ENCODE measurements at regions not wholly inside any gene's neighbourhood (a gene's known extent, or its start where the extent isn't known, plus 50 kb on each side); places are given as distances from the start of the nearest gene placed in this dataset.

GRCh38 chr10:59524348-59524747 is 162.0 kb upstream of the FAM13C start:
- Histone ChIP-seq H3F3A (ENCODE audit: insufficient read depth, low read length) (no peaks in the 10 kb centered on the region), H4K20me1 (ENCODE audit: insufficient read depth, low read length) (no peaks in the 10 kb centered on the region), H2AFZ (ENCODE audit: low read length) (no peak overlapping the region), H3K9me3 (replicated peaks; ENCODE audit: insufficient read depth, low read length) (no peaks in the 10 kb centered on the region), H3K4me1 (ENCODE audit: low read length) (no peaks in the 10 kb centered on the region), H3K79me2 (ENCODE audit: low read length) (no peaks in the 10 kb centered on the region), H3K27ac (ENCODE audit: low read length) (no peak overlapping the region), H3K27me3 (replicated peaks; ENCODE audit: insufficient read depth, low read length) (no peaks in the 10 kb centered on the region), H3K9ac (ENCODE audit: low read length) (no peak overlapping the region), H3K9me2 (replicated peaks; ENCODE audit: insufficient read depth, low read length) (no peaks in the 10 kb centered on the region), H3K36me3 (replicated peaks; ENCODE audit: insufficient read depth, low read length) (no peaks in the 10 kb centered on the region), H3K4me2 (ENCODE audit: low read depth, low read length) (no peak overlapping the region), H3K4me3 (ENCODE audit: low read length) (no peak overlapping the region)
- no peak for TF ChIP-seq EZH2phosphoT487 (IDR thresholded peaks at IDR 0.05; ENCODE audit: low read length)
- no peak for TF ChIP-seq EZH2 (optimal IDR thresholded peaks at IDR 0.05; ENCODE audit: low read depth, low read length)
- TF ChIP-seq CTCF (IDR thresholded peaks at IDR 0.05; ENCODE audit: low read length): no peak
- no peak for DNase-seq

GRCh38 chr10:59523851-59524250 is 161.5 kb upstream of the FAM13C start:
- Histone ChIP-seq H3K9me2 (replicated peaks; ENCODE audit: insufficient read depth, low read length) (no peaks in the 10 kb centered on the region), H4K20me1 (ENCODE audit: insufficient read depth, low read length) (no peaks in the 10 kb centered on the region), H3K4me3 (ENCODE audit: low read length) (no peak overlapping the region), H3K27me3 (replicated peaks; ENCODE audit: insufficient read depth, low read length) (no peaks in the 10 kb centered on the region), H3K36me3 (replicated peaks; ENCODE audit: insufficient read depth, low read length) (no peaks in the 10 kb centered on the region), H3K9me3 (replicated peaks; ENCODE audit: insufficient read depth, low read length) (no peaks in the 10 kb centered on the region), H3K4me2 (ENCODE audit: low read depth, low read length) (no peak overlapping the region), H3K79me2 (ENCODE audit: low read length) (no peaks in the 10 kb centered on the region), H3F3A (ENCODE audit: insufficient read depth, low read length) (no peaks in the 10 kb centered on the region), H2AFZ (ENCODE audit: low read length) (no peak overlapping the region), H3K27ac (ENCODE audit: low read length) (no peak overlapping the region), H3K9ac (ENCODE audit: low read length) (no peak overlapping the region), H3K4me1 (ENCODE audit: low read length) (no peaks in the 10 kb centered on the region)
- DNase-seq: no peak
- TF ChIP-seq CTCF (IDR thresholded peaks at IDR 0.05; ENCODE audit: low read length) (no peak), EZH2 (optimal IDR thresholded peaks at IDR 0.05; ENCODE audit: low read depth, low read length) (no peak), EZH2phosphoT487 (IDR thresholded peaks at IDR 0.05; ENCODE audit: low read length) (no peak)

- Histone ChIP-seq H3K36me3 (replicated peaks; ENCODE audit: insufficient read depth, low read length) (no peaks in the 10 kb centered on the region), H3K9ac (ENCODE audit: low read length) (no peak overlapping the region), H3K9me3 (replicated peaks; ENCODE audit: insufficient read depth, low read length) (no peaks in the 10 kb centered on the region), H3K9me2 (replicated peaks; ENCODE audit: insufficient read depth, low read length) (no peaks in the 10 kb centered on the region), H4K20me1 (ENCODE audit: insufficient read depth, low read length) (no peaks in the 10 kb centered on the region), H3K4me2 (ENCODE audit: low read depth, low read length) (no peak overlapping the region), H3K27me3 (replicated peaks; ENCODE audit: insufficient read depth, low read length) (no peaks in the 10 kb centered on the region), H3F3A (ENCODE audit: insufficient read depth, low read length) (no peaks in the 10 kb centered on the region), H3K27ac (ENCODE audit: low read length) (no peak overlapping the region), H3K4me3 (ENCODE audit: low read length) (no peak overlapping the region), H3K4me1 (ENCODE audit: low read length) (no peaks in the 10 kb centered on the region), H3K79me2 (ENCODE audit: low read length) (no peaks in the 10 kb centered on the region), H2AFZ (ENCODE audit: low read length) (no peak overlapping the region)
- TF ChIP-seq CTCF (IDR thresholded peaks at IDR 0.05; ENCODE audit: low read length): no peak
- TF ChIP-seq EZH2phosphoT487 (IDR thresholded peaks at IDR 0.05; ENCODE audit: low read length): no peak
- no peak for TF ChIP-seq EZH2 (optimal IDR thresholded peaks at IDR 0.05; ENCODE audit: low read depth, low read length)
- no peak for DNase-seq
Measured at GRCh38 chr10:59517996-59518395, 155.6 kb upstream of the FAM13C start.

Measured in MM.1S (cell line).